BJ (cell line): ENCODE measurements at regions not wholly inside any gene's neighbourhood (a gene's known extent, or its start where the extent isn't known, plus 50 kb on each side); places are given as distances from the start of the nearest gene placed in this dataset.

ENCODE experiments used
- CTCF ChIA-PET: fragments of 350-600 bp; formaldehyde crosslinking; extraction: SDS; loops from one replicate; lab custom pipeline; 2021; ENCODE audit warnings: antibody characterized with exemption, inconsistent platforms; lab: Yijun Ruan, JAX
- POLR2A ChIA-PET: fragments of 300-600 bp; sonication (Branson Sonifier 250); formaldehyde crosslinking; extraction: SDS; loops from one replicate; lab custom pipeline; 2021; ENCODE audit warnings: antibody characterized with exemption; lab: Charles Lee
- DNase-seq: peaks from one replicate; pipeline ENCODE4 v3.0.0-alpha.2; 2011; ENCODE audit warnings: low read depth
- H3K27me3 ChIP-seq: 2 replicates; pipeline ENCODE4 v1.6.0; 2011; ENCODE audit warnings: low read length; ENCODE audit not compliant: control insufficient read depth, insufficient read depth
- H3K36me3 ChIP-seq: 2 replicates; pipeline ENCODE4 v1.5.1; 2011; ENCODE audit warnings: low read length; ENCODE audit not compliant: control insufficient read depth, insufficient read depth
- H3K4me3 ChIP-seq: 2 replicates; pipeline ENCODE4 v1.5.1; 2011; ENCODE audit warnings: low read depth, mild to moderate bottlenecking, control low read depth, low read length
- TF ChIP-seq, protein P1 (sequence below): IDR thresholded peaks from 2 replicates; pipeline ENCODE4 v1.5.1; 2011; ENCODE audit warnings: low read depth, mild to moderate bottlenecking, control low read depth, inconsistent platforms, low read length, moderate library complexity; ENCODE audit not compliant: insufficient read depth

DNA sequence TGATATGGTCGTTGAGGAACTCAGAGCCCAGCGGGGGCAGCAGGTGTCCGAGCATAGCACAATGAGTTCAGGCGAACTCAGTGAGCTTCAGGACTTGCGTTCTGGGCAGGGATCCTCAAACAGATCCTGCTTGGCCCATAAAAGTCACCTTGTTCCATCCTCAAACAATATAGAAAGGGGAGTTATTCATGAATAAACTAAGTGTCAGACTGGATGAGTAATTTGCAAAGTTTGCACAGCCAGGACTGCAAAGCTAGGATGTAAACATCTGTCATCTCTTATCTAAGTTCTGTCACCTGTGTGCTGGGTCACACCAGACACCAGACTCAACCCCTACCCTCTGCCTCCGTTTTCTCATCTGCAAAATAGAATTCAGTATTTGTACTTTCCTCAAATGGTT, 58.0 kb upstream of the PFKP start:
- CTCF ChIA-PET = no interaction called here

DNA sequence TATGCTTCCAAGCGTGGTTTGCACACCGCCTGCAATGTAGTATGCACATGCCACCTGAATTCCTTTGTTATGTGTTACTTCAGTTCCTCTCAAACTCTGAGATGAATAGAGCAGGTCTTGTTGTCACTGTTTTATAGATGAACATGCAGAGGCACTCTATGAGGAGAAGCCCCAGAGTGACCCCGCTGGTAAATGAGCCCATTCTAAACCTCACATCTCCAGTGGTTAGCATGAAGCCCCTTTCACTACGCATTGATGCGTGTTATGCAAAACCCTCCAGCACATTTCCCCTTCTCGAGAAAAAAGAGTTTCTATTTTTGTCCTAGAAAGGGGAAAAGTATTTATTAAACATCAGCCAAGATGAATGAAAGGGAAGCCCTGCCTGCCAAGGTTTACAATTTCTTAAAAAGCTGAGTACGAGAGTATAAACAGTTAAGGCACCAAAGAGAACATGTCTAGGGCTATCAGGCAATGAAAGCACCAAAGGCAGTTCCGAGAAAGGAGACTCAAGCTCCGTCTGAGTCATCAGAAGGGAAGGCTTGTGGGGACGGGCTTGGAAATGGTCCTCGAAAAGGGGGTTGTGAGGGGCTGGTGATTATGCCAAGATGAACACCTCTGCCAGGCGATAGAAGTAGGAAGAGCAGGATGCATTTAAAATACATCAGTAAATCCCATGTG, 58.7 kb upstream of the PFKP start:
- Histone ChIP-seq H3K4me3 (no peak overlapping the region), H3K27me3 (no peaks in the 10 kb centered on the region; the same call in none of the 2 replicates), H3K36me3 (no peaks in the 10 kb centered on the region)
- ChIA-PET POLR2A (no interaction called here), CTCF (no interaction called here)
- no peak for DNase-seq
- TF ChIP-seq, protein P1, sequence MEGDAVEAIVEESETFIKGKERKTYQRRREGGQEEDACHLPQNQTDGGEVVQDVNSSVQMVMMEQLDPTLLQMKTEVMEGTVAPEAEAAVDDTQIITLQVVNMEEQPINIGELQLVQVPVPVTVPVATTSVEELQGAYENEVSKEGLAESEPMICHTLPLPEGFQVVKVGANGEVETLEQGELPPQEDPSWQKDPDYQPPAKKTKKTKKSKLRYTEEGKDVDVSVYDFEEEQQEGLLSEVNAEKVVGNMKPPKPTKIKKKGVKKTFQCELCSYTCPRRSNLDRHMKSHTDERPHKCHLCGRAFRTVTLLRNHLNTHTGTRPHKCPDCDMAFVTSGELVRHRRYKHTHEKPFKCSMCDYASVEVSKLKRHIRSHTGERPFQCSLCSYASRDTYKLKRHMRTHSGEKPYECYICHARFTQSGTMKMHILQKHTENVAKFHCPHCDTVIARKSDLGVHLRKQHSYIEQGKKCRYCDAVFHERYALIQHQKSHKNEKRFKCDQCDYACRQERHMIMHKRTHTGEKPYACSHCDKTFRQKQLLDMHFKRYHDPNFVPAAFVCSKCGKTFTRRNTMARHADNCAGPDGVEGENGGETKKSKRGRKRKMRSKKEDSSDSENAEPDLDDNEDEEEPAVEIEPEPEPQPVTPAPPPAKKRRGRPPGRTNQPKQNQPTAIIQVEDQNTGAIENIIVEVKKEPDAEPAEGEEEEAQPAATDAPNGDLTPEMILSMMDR = no peak

More for the DNA sequence above, 58.0 kb upstream of the PFKP start:
- no peak for DNase-seq
- POLR2A ChIA-PET = no interaction called here
- Histone ChIP-seq H3K27me3 (peaks cover 3% of the 10 kb centered on the region), H3K36me3 (no peaks in the 10 kb centered on the region), H3K4me3 (no peak overlapping the region)
- TF ChIP-seq, protein P1 = no peak

GRCh38 chr10:3006607-3007006, 60.7 kb upstream of the PFKP start:
- CTCF ChIA-PET = no interaction called here
- TF ChIP-seq, protein P1 = no peak
- no peaks in the 10 kb centered on the region for H3K36me3 ChIP-seq

GRCh38 chr10:3006093-3006492, 61.3 kb upstream of the PFKP start:
- H3K27me3 ChIP-seq = no peaks in the 10 kb centered on the region; the same call in none of the 2 replicates
- H3K36me3 ChIP-seq = no peaks in the 10 kb centered on the region
- CTCF ChIA-PET = no interaction called here
- TF ChIP-seq, protein P1 = no peak
- H3K4me3 ChIP-seq = no peak overlapping the region
- no peak for DNase-seq
- POLR2A ChIA-PET = no interaction called here

More at GRCh38 chr10:3006607-3007006, 60.7 kb upstream of the PFKP start:
- Histone ChIP-seq H3K27me3 (no peaks in the 10 kb centered on the region; the same call in none of the 2 replicates), H3K4me3 (no peak overlapping the region)
- no peak for DNase-seq
- POLR2A ChIA-PET = no interaction called here

DNA sequence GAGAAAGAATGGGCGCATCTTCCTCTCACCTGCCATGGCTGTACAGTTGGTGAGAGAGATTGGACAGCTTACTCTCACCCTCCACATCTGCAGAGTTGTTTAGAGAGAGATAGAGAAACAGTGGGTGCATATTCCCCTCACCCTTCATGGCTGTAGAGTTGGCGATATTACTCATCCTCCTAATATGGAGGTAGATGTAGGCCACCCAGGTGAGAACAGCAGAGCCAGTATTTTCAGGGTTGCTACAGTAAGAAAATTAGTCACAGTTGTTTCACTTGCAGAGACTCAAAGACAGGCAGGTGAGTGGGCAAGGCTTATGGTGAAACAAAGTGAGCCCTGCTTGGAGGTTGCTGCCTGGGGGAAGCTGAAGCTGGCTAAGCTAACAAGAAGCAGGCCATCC, 65.0 kb upstream of the PFKP start:
- TF ChIP-seq, protein P1 = no peak
- DNase-seq = no peak
- Histone ChIP-seq H3K4me3 (no peak overlapping the region), H3K36me3 (no peaks in the 10 kb centered on the region), H3K27me3 (no peaks in the 10 kb centered on the region; the same call in 1 of the 2 replicates)
- CTCF ChIA-PET = no interaction called here
- POLR2A ChIA-PET = no interaction called here
